ENCODE measurements at regions not wholly inside any gene's neighbourhood (a gene's known extent, or its start where the extent isn't known, plus 50 kb on each side); places are given as distances from the start of the nearest gene placed in this dataset.

DNA sequence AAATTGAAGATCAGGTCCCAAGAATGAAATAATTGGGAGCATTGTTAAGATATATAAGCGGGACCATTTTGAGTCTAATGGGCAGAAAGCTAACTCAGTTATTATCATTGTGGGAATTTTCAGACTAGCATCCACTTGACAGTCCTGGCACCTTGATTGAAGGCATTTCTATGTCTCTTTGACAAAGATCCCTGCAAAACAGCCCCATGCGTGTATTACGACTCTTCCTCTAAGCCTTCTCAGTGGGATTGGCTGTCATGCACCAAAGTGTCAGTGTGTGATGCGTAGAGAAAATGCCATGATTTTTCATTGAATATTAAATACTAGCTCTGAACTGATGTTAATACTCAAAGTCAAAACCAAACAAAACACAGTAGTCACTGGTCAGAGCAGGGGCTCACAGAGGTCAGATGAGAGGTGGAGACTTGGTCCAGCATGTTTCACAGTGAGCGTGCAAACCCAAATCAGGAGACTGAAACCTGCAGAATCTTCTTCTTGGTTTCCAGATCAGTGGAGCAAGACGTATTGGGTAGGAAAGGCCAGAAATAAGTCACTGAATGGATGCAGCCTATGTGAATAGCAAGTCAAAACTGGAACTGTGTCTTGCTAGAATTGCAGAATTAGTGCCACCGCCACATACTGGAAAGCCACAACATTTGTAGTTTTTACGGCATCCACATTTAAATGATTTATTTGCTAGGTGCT lies 303.6 kb upstream of the AKR1E2 start:
- TF ChIP-seq, protein P1, sequence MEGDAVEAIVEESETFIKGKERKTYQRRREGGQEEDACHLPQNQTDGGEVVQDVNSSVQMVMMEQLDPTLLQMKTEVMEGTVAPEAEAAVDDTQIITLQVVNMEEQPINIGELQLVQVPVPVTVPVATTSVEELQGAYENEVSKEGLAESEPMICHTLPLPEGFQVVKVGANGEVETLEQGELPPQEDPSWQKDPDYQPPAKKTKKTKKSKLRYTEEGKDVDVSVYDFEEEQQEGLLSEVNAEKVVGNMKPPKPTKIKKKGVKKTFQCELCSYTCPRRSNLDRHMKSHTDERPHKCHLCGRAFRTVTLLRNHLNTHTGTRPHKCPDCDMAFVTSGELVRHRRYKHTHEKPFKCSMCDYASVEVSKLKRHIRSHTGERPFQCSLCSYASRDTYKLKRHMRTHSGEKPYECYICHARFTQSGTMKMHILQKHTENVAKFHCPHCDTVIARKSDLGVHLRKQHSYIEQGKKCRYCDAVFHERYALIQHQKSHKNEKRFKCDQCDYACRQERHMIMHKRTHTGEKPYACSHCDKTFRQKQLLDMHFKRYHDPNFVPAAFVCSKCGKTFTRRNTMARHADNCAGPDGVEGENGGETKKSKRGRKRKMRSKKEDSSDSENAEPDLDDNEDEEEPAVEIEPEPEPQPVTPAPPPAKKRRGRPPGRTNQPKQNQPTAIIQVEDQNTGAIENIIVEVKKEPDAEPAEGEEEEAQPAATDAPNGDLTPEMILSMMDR (IDR thresholded peaks at IDR 0.05; ENCODE audit: extremely low read depth in 1 of 2, insufficient read depth in 1 of 2, low read depth in 1 of 2, low read length in 2 of 2): no peak
- TF ChIP-seq POLR2A (IDR thresholded peaks at IDR 0.05; ENCODE audit: low read depth, low read length) (no peak), POLR2AphosphoS5 (IDR thresholded peaks at IDR 0.05; ENCODE audit: insufficient read depth, low read depth, low read length) (no peak), MYC (IDR thresholded peaks at IDR 0.05; ENCODE audit: low read depth, low read length) (no peak)
